ENCODE measurements at regions not wholly inside any gene's neighbourhood (a gene's known extent, or its start where the extent isn't known, plus 50 kb on each side); places are given as distances from the start of the nearest gene placed in this dataset.

DNA sequence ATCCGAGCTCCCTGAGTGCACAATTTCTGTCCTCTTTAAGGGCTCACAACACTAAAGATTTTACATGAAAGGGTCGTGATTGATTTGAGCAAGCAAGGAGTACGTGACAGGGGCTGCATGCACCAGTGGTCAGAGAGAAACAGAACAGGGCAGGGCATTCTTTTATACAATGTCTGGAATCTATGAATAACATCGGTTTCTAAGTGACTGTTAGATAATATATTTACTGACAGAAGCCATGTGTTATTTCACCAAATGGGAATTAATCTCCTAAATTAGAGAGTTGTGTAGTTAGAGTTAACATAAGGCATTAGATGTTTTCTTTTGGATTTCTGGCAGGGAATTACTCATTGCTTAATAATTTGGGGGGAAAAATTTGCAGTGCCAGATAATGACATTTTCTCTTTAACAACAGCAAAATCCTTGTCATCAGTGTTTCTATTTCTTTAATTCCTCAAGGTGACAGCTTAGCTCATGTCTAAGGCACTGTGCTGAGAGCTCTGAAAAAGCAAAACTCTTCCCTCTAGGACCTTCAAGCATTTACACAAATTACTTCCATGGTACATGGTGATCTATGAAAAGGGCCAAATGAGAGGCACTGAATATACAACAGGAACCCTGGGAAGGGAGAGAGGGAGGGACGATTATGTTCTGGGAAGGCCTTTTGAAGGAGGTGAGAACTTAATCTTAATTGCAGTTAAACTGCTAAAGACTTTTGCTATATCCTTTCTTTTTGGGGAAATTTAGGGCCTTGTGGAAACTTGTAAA, 145.0 kb downstream of the RTL3 start:
- Histone ChIP-seq H3K4me3 (ENCODE audit: low read length) (no peak overlapping the region), H3F3A (ENCODE audit: insufficient read depth, low read length, poor library complexity, severe bottlenecking) (no peaks in the 10 kb centered on the region), H2AFZ (ENCODE audit: low read depth, low read length) (no peak overlapping the region), H3K79me2 (replicated peaks; ENCODE audit: insufficient read depth, low read length) (no peaks in the 10 kb centered on the region), H3K9ac (ENCODE audit: low read length) (no peak overlapping the region), H3K27me3 (ENCODE audit: insufficient read depth, low read depth, low read length) (no peaks in the 10 kb centered on the region), H3K36me3 (ENCODE audit: insufficient read depth, low read length) (no peaks in the 10 kb centered on the region), H3K9me2 (ENCODE audit: insufficient read depth, low read length) (no peaks in the 10 kb centered on the region), H3K27ac (ENCODE audit: low read length) (no peak overlapping the region), H4K20me1 (ENCODE audit: insufficient read depth) (no peaks in the 10 kb centered on the region), H3K4me2 (ENCODE audit: low read length) (no peak overlapping the region), H3K9me3 (ENCODE audit: low read length) (no peaks in the 10 kb centered on the region)
- TF ChIP-seq POLR2AphosphoS5 (IDR thresholded peaks at IDR 0.05) (no peak), SMC3 (conservative IDR thresholded peaks at IDR 0.05; ENCODE audit: poor library complexity) (no peak)

DNA sequence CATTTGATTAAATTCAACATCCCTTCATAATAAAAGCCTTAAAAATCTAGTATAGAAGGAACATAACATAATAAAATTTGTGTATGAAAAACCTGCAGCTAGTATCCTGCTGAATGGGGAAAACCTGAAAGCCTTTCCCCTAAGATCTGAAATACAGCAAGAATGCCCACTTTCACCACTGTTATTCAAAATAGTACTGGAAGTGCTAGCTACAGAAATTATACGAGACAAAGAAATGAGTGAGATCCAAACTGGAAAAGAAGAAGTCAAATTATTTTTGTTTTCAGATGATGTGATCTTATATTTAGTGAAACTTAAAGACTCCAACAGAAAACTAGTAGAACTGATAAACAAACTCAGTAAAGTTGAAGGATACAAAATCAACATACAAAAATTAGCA, 152.9 kb downstream of the RTL3 start:
- Histone ChIP-seq H3K9ac (ENCODE audit: low read length) (no peak overlapping the region), H4K20me1 (ENCODE audit: insufficient read depth) (no peaks in the 10 kb centered on the region), H3K27me3 (ENCODE audit: insufficient read depth, low read depth, low read length) (no peaks in the 10 kb centered on the region)

More for the DNA sequence above, 152.9 kb downstream of the RTL3 start:
- H3K79me2 ChIP-seq (replicated peaks; ENCODE audit: insufficient read depth, low read length): no peaks in the 10 kb centered on the region
- TF ChIP-seq EZH2 (IDR thresholded peaks at IDR 0.05; ENCODE audit: borderline replicate concordance, insufficient read depth, low read length, poor library complexity, severe bottlenecking): no peak
- no peak for TF ChIP-seq MXI1 (conservative IDR thresholded peaks at IDR 0.05; ENCODE audit: poor library complexity, severe bottlenecking)
- TF ChIP-seq TAF1 (IDR thresholded peaks at IDR 0.05; ENCODE audit: low read depth): no peak
- TF ChIP-seq POLR2AphosphoS5 (IDR thresholded peaks at IDR 0.05): no peak
- no peak for TF ChIP-seq EP300 (conservative IDR thresholded peaks at IDR 0.05; ENCODE audit: poor library complexity, severe bottlenecking)
- TF ChIP-seq, protein P1, sequence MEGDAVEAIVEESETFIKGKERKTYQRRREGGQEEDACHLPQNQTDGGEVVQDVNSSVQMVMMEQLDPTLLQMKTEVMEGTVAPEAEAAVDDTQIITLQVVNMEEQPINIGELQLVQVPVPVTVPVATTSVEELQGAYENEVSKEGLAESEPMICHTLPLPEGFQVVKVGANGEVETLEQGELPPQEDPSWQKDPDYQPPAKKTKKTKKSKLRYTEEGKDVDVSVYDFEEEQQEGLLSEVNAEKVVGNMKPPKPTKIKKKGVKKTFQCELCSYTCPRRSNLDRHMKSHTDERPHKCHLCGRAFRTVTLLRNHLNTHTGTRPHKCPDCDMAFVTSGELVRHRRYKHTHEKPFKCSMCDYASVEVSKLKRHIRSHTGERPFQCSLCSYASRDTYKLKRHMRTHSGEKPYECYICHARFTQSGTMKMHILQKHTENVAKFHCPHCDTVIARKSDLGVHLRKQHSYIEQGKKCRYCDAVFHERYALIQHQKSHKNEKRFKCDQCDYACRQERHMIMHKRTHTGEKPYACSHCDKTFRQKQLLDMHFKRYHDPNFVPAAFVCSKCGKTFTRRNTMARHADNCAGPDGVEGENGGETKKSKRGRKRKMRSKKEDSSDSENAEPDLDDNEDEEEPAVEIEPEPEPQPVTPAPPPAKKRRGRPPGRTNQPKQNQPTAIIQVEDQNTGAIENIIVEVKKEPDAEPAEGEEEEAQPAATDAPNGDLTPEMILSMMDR (IDR thresholded peaks at IDR 0.05; ENCODE audit: poor library complexity, severe bottlenecking): no peak
- no peak for TF ChIP-seq SMC3 (conservative IDR thresholded peaks at IDR 0.05; ENCODE audit: poor library complexity)
- TF ChIP-seq, protein P2, sequence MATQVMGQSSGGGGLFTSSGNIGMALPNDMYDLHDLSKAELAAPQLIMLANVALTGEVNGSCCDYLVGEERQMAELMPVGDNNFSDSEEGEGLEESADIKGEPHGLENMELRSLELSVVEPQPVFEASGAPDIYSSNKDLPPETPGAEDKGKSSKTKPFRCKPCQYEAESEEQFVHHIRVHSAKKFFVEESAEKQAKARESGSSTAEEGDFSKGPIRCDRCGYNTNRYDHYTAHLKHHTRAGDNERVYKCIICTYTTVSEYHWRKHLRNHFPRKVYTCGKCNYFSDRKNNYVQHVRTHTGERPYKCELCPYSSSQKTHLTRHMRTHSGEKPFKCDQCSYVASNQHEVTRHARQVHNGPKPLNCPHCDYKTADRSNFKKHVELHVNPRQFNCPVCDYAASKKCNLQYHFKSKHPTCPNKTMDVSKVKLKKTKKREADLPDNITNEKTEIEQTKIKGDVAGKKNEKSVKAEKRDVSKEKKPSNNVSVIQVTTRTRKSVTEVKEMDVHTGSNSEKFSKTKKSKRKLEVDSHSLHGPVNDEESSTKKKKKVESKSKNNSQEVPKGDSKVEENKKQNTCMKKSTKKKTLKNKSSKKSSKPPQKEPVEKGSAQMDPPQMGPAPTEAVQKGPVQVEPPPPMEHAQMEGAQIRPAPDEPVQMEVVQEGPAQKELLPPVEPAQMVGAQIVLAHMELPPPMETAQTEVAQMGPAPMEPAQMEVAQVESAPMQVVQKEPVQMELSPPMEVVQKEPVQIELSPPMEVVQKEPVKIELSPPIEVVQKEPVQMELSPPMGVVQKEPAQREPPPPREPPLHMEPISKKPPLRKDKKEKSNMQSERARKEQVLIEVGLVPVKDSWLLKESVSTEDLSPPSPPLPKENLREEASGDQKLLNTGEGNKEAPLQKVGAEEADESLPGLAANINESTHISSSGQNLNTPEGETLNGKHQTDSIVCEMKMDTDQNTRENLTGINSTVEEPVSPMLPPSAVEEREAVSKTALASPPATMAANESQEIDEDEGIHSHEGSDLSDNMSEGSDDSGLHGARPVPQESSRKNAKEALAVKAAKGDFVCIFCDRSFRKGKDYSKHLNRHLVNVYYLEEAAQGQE (IDR thresholded peaks at IDR 0.05; ENCODE audit: borderline replicate concordance): no peak
- no peak for TF ChIP-seq RAD21 (conservative IDR thresholded peaks at IDR 0.05)
- no peak overlapping the region for H3K4me2 ChIP-seq (ENCODE audit: low read length)
- no peak overlapping the region for H3K4me3 ChIP-seq (ENCODE audit: low read length)
- H3K36me3 ChIP-seq (ENCODE audit: insufficient read depth, low read length): no peaks in the 10 kb centered on the region
- H3K27ac ChIP-seq (ENCODE audit: low read length): no peak overlapping the region
- H3F3A ChIP-seq (ENCODE audit: insufficient read depth, low read length, poor library complexity, severe bottlenecking): no peaks in the 10 kb centered on the region
- H2AFZ ChIP-seq (ENCODE audit: low read depth, low read length): no peak overlapping the region
- no peaks in the 10 kb centered on the region for H3K9me3 ChIP-seq (ENCODE audit: low read length)
- H3K9me2 ChIP-seq (ENCODE audit: insufficient read depth, low read length): no peaks in the 10 kb centered on the region

All from neural cell (in vitro differentiated cells).